ENCODE measurements at regions not wholly inside any gene's neighbourhood (a gene's known extent, or its start where the extent isn't known, plus 50 kb on each side); places are given as distances from the start of the nearest gene placed in this dataset.

DNA sequence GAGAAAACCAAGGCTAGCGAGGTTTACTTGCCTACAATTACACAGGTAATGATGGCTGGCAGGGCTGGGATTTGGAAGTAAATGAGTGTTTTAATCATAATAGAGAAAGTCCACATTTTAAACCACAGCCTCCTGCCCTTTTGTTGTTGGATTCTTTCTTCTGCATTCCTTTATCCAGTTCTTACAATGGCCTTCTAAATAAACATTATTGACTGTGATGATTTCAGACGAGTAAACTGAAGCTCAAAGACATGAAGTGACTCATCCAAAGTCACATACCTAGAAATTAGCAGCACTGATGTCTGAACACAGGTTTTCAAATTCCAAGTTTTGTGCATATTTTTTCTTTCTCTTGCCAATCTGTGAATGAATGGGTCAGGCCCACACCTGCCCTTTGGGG lies 51.2 kb upstream of the C1QTNF7 start:
- no peak overlapping the region for H3K4me3 ChIP-seq (ENCODE audit: low read depth, low read length)
- ChIA-PET POLR2A (no interaction called here), CTCF (interaction anchor here (1.0 to 5.9 kb wide), 3 partner anchors 9 to 20 kb away, joined by 3 to 34 read pairs (median 5); no protein-coding TSS in a partner anchor)
- DNase-seq (ENCODE audit: low read depth), result no peak
- no peaks in the 10 kb centered on the region for H3K36me3 ChIP-seq (ENCODE audit: control insufficient read depth, insufficient read depth, low read length)
- TF ChIP-seq, protein P1, sequence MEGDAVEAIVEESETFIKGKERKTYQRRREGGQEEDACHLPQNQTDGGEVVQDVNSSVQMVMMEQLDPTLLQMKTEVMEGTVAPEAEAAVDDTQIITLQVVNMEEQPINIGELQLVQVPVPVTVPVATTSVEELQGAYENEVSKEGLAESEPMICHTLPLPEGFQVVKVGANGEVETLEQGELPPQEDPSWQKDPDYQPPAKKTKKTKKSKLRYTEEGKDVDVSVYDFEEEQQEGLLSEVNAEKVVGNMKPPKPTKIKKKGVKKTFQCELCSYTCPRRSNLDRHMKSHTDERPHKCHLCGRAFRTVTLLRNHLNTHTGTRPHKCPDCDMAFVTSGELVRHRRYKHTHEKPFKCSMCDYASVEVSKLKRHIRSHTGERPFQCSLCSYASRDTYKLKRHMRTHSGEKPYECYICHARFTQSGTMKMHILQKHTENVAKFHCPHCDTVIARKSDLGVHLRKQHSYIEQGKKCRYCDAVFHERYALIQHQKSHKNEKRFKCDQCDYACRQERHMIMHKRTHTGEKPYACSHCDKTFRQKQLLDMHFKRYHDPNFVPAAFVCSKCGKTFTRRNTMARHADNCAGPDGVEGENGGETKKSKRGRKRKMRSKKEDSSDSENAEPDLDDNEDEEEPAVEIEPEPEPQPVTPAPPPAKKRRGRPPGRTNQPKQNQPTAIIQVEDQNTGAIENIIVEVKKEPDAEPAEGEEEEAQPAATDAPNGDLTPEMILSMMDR (IDR thresholded peaks at IDR 0.05; ENCODE audit: insufficient read depth, low read depth, low read length), result no peak
- H3K27me3 ChIP-seq (ENCODE audit: control insufficient read depth, insufficient read depth, low read length), result peaks cover 2% of the 10 kb centered on the region; the same call in 1 of the 2 replicates

All from BJ (cell line).